ENCODE measurements at regions not wholly inside any gene's neighbourhood (a gene's known extent, or its start where the extent isn't known, plus 50 kb on each side); places are given as distances from the start of the nearest gene placed in this dataset.

DNA sequence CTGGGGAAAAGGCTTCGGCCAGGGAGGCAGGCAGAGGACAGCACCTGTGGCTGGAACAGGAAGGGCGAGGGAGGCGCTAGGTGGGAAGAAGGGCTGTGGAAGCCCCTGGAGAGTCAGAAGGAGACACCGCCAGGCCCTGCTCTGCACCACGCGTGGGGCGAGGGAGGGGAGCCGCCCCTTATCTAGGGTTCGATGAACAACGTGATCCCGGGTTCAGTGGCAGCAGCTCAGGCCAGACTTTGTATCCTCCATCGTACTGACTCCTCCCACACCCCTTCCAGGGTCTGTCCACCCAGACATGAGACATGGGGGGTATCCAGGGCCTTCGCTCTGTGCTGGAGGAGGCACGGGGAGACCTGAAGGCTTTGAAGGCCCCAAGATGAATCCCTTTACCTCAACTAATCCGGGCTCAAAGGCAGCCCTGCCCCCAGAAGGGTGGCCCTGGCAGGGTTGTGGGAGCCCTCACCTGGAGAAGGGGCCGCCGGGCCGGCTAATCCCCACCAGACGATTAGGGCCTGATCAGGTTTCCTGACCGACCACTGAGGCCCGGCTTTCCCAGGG is 110.8 kb downstream of the PDGFA start:
- no peak overlapping the region for H3K27ac ChIP-seq (ENCODE audit: insufficient read depth, low read depth, low read length)
- no peaks in the 10 kb centered on the region for H4K20me1 ChIP-seq (replicated peaks; ENCODE audit: control insufficient read depth, extremely low read depth, insufficient read depth, low read length)
- no peak for DNase-seq (ENCODE audit: low read depth, low spot score)
- no peaks in the 10 kb centered on the region for H3K36me3 ChIP-seq (ENCODE audit: control insufficient read depth in 2 of 2, extremely low read depth in 1 of 2, insufficient read depth in 2 of 2, low read length in 2 of 2)
- no TSS peak for BruUV-seq (replicated peaks)
- no peak overlapping the region for H3K9ac ChIP-seq (replicated peaks; ENCODE audit: extremely low read depth, insufficient read depth, low read length)
- no peak for TF ChIP-seq EZH2 (IDR thresholded peaks at IDR 0.05; ENCODE audit: borderline replicate concordance, low read depth, low read length, severe bottlenecking)
- TF ChIP-seq, protein P1, sequence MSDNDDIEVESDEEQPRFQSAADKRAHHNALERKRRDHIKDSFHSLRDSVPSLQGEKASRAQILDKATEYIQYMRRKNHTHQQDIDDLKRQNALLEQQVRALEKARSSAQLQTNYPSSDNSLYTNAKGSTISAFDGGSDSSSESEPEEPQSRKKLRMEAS (IDR thresholded peaks at IDR 0.05; ENCODE audit: insufficient read depth, insufficient read length) = no peak
- no peak for TF ChIP-seq FOS (IDR thresholded peaks at IDR 0.05; ENCODE audit: borderline replicate concordance, insufficient read depth, low read length)
- TF ChIP-seq MYC (IDR thresholded peaks at IDR 0.05; ENCODE audit: low read depth, low read length) = no peak
- TF ChIP-seq JUN (IDR thresholded peaks at IDR 0.05; ENCODE audit: borderline replicate concordance, insufficient read depth, insufficient read length, low read depth) = no peak
- TF ChIP-seq POLR2A (IDR thresholded peaks at IDR 0.05; ENCODE audit: low read depth, low read length) = no peak
- TF ChIP-seq, protein P2, sequence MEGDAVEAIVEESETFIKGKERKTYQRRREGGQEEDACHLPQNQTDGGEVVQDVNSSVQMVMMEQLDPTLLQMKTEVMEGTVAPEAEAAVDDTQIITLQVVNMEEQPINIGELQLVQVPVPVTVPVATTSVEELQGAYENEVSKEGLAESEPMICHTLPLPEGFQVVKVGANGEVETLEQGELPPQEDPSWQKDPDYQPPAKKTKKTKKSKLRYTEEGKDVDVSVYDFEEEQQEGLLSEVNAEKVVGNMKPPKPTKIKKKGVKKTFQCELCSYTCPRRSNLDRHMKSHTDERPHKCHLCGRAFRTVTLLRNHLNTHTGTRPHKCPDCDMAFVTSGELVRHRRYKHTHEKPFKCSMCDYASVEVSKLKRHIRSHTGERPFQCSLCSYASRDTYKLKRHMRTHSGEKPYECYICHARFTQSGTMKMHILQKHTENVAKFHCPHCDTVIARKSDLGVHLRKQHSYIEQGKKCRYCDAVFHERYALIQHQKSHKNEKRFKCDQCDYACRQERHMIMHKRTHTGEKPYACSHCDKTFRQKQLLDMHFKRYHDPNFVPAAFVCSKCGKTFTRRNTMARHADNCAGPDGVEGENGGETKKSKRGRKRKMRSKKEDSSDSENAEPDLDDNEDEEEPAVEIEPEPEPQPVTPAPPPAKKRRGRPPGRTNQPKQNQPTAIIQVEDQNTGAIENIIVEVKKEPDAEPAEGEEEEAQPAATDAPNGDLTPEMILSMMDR (IDR thresholded peaks at IDR 0.05; ENCODE audit: extremely low read depth in 1 of 2, insufficient read depth in 1 of 2, low read depth in 1 of 2, low read length in 2 of 2) = no peak
- H2AFZ ChIP-seq (ENCODE audit: low read depth, low read length) = no peak overlapping the region
- intact Hi-C loops (cut with micrococcal nuclease) (no loop called here), dilution Hi-C loops (cut with MboI; ENCODE audit: extremely low pct_ligation_motif_present, low sequenced_read_pairs) (no loop called here)
- ChIA-PET POLR2A (no interaction called here), CTCF (no interaction called here)
- no peak overlapping the region for H3K4me2 ChIP-seq (ENCODE audit: insufficient read depth, low read length)
- no peak overlapping the region for H3K4me3 ChIP-seq (replicated peaks in 1 of 3; ENCODE audit: insufficient read depth in 1 of 3, low read depth in 1 of 3, low read length in 3 of 3)
- no peaks in the 10 kb centered on the region for H3K79me2 ChIP-seq (ENCODE audit: control insufficient read depth, insufficient read depth, low read length)
- H3K9me1 ChIP-seq (replicated peaks; ENCODE audit: control insufficient read depth, extremely low read depth, insufficient read depth, low read length) = no peaks in the 10 kb centered on the region
- no peak for FAIRE-seq
- no peaks in the 10 kb centered on the region for H3K9me3 ChIP-seq (replicated peaks; ENCODE audit: control insufficient read depth, insufficient read depth, low read length)
- no peaks in the 10 kb centered on the region for H3K4me1 ChIP-seq (ENCODE audit: control insufficient read depth, extremely low read depth, insufficient read depth, low read length)
- peaks cover 2 to 4% of the 10 kb centered on the region in 2 experiments for H3K27me3 ChIP-seq (ENCODE audit: control insufficient read depth in 2 of 2, insufficient read depth in 2 of 2, low read length in 2 of 2)

Data from endothelial cell of umbilical vein (primary cell).